Gastroesophageal sphincter (tissue), 4 donors: ENCODE measurements at regions not wholly inside any gene's neighbourhood (a gene's known extent, or its start where the extent isn't known, plus 50 kb on each side); places are given as distances from the start of the nearest gene placed in this dataset.

Experiments
- ATAC-seq: fragments of 150-250 bp; one replicate; pipeline ENCODE4 v1.9.1; 2016; ENCODE audit warnings: mild to moderate bottlenecking, moderate library complexity
- H3K27ac ChIP-seq, 4 donors: fragments of 200-600 bp; sonication (generic) in 3 of 4; 1 replicate in 3 of 4; 2 replicates in 1 of 4; pipeline ENCODE4 v1.5.1; 2016 to 2019
- H3K27me3 ChIP-seq: fragments of 200-600 bp; sonication (generic); one replicate; pipeline ENCODE4 v1.5.1; 2019
- H3K36me3 ChIP-seq, 2 donors: fragments of 200-600 bp; sonication (generic); one replicate each; pipeline ENCODE4 v1.5.1; 2019; ENCODE audit warnings: control low read depth in 1 of 2
- H3K4me1 ChIP-seq, 3 donors: fragments of 200-600 bp; sonication (generic); 1 replicate in 2 of 3; 2 replicates in 1 of 3; pipeline ENCODE4 v1.5.1; 2016 to 2019; ENCODE audit warnings: control low read depth in 2 of 3
- H3K4me3 ChIP-seq, 2 donors: fragments of 200-600 bp; sonication (generic); one replicate each; pipeline ENCODE4 v1.5.1; 2019; ENCODE audit warnings: mild to moderate bottlenecking in 1 of 2, moderate library complexity in 1 of 2
- H3K9me3 ChIP-seq, 3 donors: fragments of 200-600 bp; sonication (generic); one replicate each; pipeline ENCODE4 v1.5.1; 2017 to 2019; ENCODE audit warnings: control low read depth in 2 of 3
- EP300 ChIP-seq: sonication (generic); formaldehyde crosslinking; IDR thresholded peaks from one replicate; pipeline ENCODE4 v1.6.1; 2017; ENCODE audit warnings: antibody characterized with exemption, mild to moderate bottlenecking
- POLR2A ChIP-seq, 2 donors: fragments of 450-650 bp; IDR thresholded peaks; one replicate each; pipeline ENCODE4 v1.6.1; 2017; ENCODE audit warnings: antibody characterized with exemption in 2 of 2, mild to moderate bottlenecking in 2 of 2, moderate library complexity in 1 of 2
- POLR2AphosphoS5 ChIP-seq: sonication (generic); formaldehyde crosslinking; IDR thresholded peaks from one replicate; pipeline ENCODE4 v1.6.1; 2017; ENCODE audit warnings: antibody characterized with exemption
- WGBS, 2 donors: methylation state at CpG; one replicate each; pipeline ENCODE4 v1.1.5; 2018; ENCODE audit warnings: low coverage in 1 of 2; 5-methylcytosine and 5-hydroxymethylcytosine counted together
- TF ChIP-seq, protein P1 (sequence below), 4 experiments: fragments of 200-600 bp in 2 of 4; fragments of 450-650 bp in 2 of 4; sonication (generic) in 1 of 4; IDR thresholded peaks; one replicate each; pipeline ENCODE4 v1.5.1; 2017 to 2019; ENCODE audit warnings: antibody characterized with exemption in 4 of 4, mild to moderate bottlenecking in 2 of 4, moderate library complexity in 2 of 4

- 88 to 91% methylated on average over 5 of the region's 5 CpGs for WGBS, 2 donors
Measured at GRCh38 chr1:81381881-81382280, 418.9 kb upstream of the ADGRL2 start.

GRCh38 chr1:81380436-81380835 lies 420.3 kb upstream of the ADGRL2 start:
- TF ChIP-seq POLR2AphosphoS5 (no peak), EP300 (no peak), POLR2A (IDR thresholded peaks at IDR 0.05) (no peak)
- TF ChIP-seq, protein P1, sequence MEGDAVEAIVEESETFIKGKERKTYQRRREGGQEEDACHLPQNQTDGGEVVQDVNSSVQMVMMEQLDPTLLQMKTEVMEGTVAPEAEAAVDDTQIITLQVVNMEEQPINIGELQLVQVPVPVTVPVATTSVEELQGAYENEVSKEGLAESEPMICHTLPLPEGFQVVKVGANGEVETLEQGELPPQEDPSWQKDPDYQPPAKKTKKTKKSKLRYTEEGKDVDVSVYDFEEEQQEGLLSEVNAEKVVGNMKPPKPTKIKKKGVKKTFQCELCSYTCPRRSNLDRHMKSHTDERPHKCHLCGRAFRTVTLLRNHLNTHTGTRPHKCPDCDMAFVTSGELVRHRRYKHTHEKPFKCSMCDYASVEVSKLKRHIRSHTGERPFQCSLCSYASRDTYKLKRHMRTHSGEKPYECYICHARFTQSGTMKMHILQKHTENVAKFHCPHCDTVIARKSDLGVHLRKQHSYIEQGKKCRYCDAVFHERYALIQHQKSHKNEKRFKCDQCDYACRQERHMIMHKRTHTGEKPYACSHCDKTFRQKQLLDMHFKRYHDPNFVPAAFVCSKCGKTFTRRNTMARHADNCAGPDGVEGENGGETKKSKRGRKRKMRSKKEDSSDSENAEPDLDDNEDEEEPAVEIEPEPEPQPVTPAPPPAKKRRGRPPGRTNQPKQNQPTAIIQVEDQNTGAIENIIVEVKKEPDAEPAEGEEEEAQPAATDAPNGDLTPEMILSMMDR (IDR thresholded peaks at IDR 0.05), result no peak
- Histone ChIP-seq H3K4me3 (no peak overlapping the region), H3K9me3 (no peaks in the 10 kb centered on the region), H3K4me1 (no peaks in the 10 kb centered on the region), H3K27ac (no peak overlapping the region), H3K36me3 (no peaks in the 10 kb centered on the region), H3K27me3 (no peaks in the 10 kb centered on the region)
- no peak for ATAC-seq
- WGBS, 2 donors, result 94 to 100% methylated on average over 1 of the region's 1 CpG

More at GRCh38 chr1:81381881-81382280, 418.9 kb upstream of the ADGRL2 start:
- Histone ChIP-seq H3K36me3 (no peaks in the 10 kb centered on the region), H3K9me3 (no peaks in the 10 kb centered on the region), H3K27me3 (no peaks in the 10 kb centered on the region), H3K4me1 (no peaks in the 10 kb centered on the region), H3K4me3 (no peak overlapping the region), H3K27ac (no peak overlapping the region)
- ATAC-seq, result no peak
- no peak for TF ChIP-seq POLR2AphosphoS5
- TF ChIP-seq POLR2A (IDR thresholded peaks at IDR 0.05), result no peak
- TF ChIP-seq, protein P1 (IDR thresholded peaks at IDR 0.05), result no peak
- no peak for TF ChIP-seq EP300

DNA sequence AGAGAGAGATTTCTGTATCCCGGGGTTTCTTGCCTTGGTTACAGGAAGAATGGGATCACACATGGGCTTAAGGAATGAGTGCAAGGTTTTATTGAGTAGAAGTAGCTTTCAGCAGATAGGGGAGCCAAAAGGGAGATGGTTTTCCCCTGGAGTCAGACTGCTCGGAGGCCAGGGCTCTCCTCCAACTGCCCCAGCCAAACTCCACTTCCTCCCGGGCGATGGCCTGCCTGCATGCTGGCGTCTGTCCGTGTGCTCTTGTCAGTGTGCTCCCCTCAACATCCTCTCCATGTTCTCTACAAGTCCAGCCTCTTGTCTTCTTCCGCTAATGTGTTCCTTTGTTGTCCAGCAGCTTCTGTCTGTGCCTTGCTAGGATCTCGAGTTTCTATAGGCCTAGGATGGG lies 421.3 kb upstream of the ADGRL2 start:
- ATAC-seq, result no peak
- whole genome bisulfite sequencing, 2 donors, result 60 to 93% methylated on average over 2 to 5 of the region's 8 CpGs
- no peaks in the 10 kb centered on the region for H3K36me3 ChIP-seq
- no peak overlapping the region for H3K4me3 ChIP-seq
- TF ChIP-seq POLR2A (IDR thresholded peaks at IDR 0.05) (no peak), EP300 (no peak), POLR2AphosphoS5 (no peak)
- TF ChIP-seq, protein P1 (IDR thresholded peaks at IDR 0.05), result no peak
- H3K27ac ChIP-seq, result no peak overlapping the region
- no peaks in the 10 kb centered on the region for H3K4me1 ChIP-seq
- H3K27me3 ChIP-seq, result no peaks in the 10 kb centered on the region
- H3K9me3 ChIP-seq, result no peaks in the 10 kb centered on the region

DNA sequence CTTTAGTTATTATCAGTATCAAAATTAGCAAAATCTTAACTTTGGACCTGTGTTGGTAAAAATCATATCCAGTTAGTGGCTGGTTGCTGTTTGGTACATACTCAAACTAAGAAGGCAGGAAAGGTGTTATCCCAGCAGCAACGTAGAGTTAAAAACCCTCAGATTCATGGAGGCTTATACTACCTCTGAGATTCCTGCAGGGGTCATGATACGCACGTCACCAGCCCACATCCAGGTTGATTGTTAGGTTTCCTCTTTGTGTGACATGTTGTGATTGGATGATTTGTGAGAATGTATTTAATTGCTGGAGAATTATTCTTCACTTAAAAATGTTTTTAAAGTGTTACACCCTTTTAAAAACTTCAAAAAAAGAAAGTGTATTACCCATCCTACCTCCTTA lies 423.3 kb upstream of the ADGRL2 start:
- Histone ChIP-seq H3K27me3 (no peaks in the 10 kb centered on the region), H3K4me3 (no peak overlapping the region), H3K4me1 (no peaks in the 10 kb centered on the region), H3K9me3 (no peaks in the 10 kb centered on the region), H3K36me3 (no peaks in the 10 kb centered on the region), H3K27ac (no peak overlapping the region)
- TF ChIP-seq, protein P1 (IDR thresholded peaks at IDR 0.05), result no peak
- no peak for TF ChIP-seq EP300
- no peak for TF ChIP-seq POLR2A (IDR thresholded peaks at IDR 0.05)
- no peak for TF ChIP-seq POLR2AphosphoS5
- 83 to 86% methylated on average over 2 to 3 of the region's 3 CpGs for WGBS, 2 donors
- ATAC-seq, result no peak

DNA sequence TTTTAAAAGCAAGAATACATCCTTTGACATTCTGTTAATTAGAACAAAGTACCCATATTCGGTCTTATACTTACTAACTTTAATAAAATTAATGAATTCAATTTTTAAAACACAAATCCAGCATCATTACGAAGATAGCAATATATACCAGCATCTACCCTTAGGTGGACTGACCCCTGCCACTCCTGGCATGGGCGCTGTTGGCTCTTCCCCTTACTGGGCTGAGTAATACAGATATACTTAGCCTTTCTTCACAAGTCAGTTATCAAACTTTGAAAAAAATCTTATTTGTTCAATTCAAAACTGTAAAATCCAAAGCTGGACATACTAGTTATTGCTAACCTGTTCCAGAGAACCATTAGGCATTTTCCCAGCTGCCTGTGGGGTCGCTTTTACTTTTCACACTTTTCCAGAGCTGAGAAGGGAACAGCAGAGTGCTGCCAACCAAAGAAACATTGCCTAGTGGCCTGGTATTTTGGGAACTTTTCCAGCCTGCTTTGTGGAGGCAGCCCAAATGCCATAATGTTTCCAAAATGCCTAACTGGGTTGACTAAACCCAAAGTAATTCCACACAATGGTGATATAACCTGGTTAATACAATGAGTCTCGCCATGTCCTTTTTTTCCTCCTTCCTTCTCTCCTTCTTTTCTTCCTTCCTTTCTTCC lies 424.7 kb upstream of the ADGRL2 start:
- Histone ChIP-seq H3K27ac (no peak overlapping the region), H3K9me3 (no peaks in the 10 kb centered on the region), H3K27me3 (no peaks in the 10 kb centered on the region), H3K36me3 (no peaks in the 10 kb centered on the region), H3K4me1 (no peaks in the 10 kb centered on the region), H3K4me3 (no peak overlapping the region)
- TF ChIP-seq, protein P1 (IDR thresholded peaks at IDR 0.05), result no peak
- TF ChIP-seq POLR2A (IDR thresholded peaks at IDR 0.05) (no peak), EP300 (no peak), POLR2AphosphoS5 (no peak)
- WGBS, 2 donors, result 87 to 90% methylated on average over 4 to 5 of the region's 5 CpGs
- ATAC-seq, result no peak
